ENCODE measurements at regions not wholly inside any gene's neighbourhood (a gene's known extent, or its start where the extent isn't known, plus 50 kb on each side); places are given as distances from the start of the nearest gene placed in this dataset.

DNA sequence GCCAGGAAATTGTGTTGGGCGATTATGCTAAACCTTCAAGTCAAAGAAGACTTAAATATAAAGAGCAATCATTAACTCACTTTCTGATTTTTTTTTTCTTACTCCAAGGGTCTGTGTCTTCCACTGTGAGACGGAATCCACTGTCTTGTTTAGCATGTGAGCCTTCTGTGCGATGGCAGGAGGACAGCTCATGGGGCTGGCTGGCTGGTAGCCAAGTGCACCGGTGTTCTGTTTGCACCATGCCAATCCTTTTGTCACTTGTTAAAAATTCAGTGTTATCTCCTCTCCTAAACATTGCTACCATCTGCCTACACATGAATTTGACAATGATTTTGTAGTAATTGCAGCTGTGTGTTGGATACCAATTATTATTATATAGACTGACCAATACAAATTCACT is 1056.3 kb upstream of the IGFBP7 start:
- DNase-seq = no peak
- TF ChIP-seq POLR2AphosphoS5 (IDR thresholded peaks at IDR 0.05) = no peak
- no peak for TF ChIP-seq POLR2A (IDR thresholded peaks at IDR 0.05)
- TF ChIP-seq, protein P1, sequence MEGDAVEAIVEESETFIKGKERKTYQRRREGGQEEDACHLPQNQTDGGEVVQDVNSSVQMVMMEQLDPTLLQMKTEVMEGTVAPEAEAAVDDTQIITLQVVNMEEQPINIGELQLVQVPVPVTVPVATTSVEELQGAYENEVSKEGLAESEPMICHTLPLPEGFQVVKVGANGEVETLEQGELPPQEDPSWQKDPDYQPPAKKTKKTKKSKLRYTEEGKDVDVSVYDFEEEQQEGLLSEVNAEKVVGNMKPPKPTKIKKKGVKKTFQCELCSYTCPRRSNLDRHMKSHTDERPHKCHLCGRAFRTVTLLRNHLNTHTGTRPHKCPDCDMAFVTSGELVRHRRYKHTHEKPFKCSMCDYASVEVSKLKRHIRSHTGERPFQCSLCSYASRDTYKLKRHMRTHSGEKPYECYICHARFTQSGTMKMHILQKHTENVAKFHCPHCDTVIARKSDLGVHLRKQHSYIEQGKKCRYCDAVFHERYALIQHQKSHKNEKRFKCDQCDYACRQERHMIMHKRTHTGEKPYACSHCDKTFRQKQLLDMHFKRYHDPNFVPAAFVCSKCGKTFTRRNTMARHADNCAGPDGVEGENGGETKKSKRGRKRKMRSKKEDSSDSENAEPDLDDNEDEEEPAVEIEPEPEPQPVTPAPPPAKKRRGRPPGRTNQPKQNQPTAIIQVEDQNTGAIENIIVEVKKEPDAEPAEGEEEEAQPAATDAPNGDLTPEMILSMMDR (IDR thresholded peaks at IDR 0.05 in 8 of 11, conservative IDR thresholded peaks at IDR 0.05 in 3 of 11) = no peak
- Histone ChIP-seq H3K36me3 (no peaks in the 10 kb centered on the region), H3K27me3 (replicated peaks in 1 of 7) (no peaks in the 10 kb centered on the region), H3K9me3 (peaks cover 0 to 5% (median 0%) of the 10 kb centered on the region in 8 donors), H3K27ac (no peak overlapping the region), H3K4me1 (no peaks in the 10 kb centered on the region), H3K4me3 (no peak overlapping the region)
- intact Hi-C loops (cut with DNase I; ENCODE audit: low total_unique reads) = no loop called here
- 67 to 81% (median 72%) methylated on average over 4 of the region's 4 CpGs for WGBS, 5 donors

DNA sequence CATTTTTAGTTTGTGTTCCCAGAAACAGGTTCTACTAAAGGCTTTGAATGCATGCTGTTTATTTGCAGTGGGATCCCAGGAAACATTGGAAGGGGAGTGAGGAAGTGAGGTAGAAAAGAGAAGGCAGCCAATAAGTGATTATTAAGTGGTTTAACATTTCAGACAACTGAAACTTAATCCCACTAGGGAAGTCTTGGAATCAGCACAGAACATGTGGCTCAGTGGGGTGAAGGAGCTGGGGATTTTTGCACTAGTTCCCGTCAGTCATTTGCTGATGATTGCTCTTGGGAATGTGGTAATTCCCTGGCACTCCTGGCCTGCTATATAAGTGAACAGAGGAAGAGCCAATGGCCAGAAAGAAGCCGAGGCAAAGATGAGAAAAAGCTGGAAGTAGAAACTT is 1053.0 kb upstream of the IGFBP7 start:
- intact Hi-C loops (cut with DNase I; ENCODE audit: low total_unique reads) = no loop called here
- TF ChIP-seq POLR2A (IDR thresholded peaks at IDR 0.05) = no peak
- TF ChIP-seq, protein P1 (IDR thresholded peaks at IDR 0.05 in 8 of 11, conservative IDR thresholded peaks at IDR 0.05 in 3 of 11) = no peak
- TF ChIP-seq POLR2AphosphoS5 (IDR thresholded peaks at IDR 0.05) = no peak
- Histone ChIP-seq H3K27me3 (replicated peaks in 1 of 7) (no peaks in the 10 kb centered on the region), H3K27ac (no peak overlapping the region), H3K36me3 (no peaks in the 10 kb centered on the region), H3K9me3 (peaks cover 0 to 6% (median 0%) of the 10 kb centered on the region in 8 donors), H3K4me1 (no peaks in the 10 kb centered on the region), H3K4me3 (no peak overlapping the region)
- 46 to 68% (median 55%) methylated on average over 2 of the region's 2 CpGs for WGBS, 5 donors
- no peak for DNase-seq

DNA sequence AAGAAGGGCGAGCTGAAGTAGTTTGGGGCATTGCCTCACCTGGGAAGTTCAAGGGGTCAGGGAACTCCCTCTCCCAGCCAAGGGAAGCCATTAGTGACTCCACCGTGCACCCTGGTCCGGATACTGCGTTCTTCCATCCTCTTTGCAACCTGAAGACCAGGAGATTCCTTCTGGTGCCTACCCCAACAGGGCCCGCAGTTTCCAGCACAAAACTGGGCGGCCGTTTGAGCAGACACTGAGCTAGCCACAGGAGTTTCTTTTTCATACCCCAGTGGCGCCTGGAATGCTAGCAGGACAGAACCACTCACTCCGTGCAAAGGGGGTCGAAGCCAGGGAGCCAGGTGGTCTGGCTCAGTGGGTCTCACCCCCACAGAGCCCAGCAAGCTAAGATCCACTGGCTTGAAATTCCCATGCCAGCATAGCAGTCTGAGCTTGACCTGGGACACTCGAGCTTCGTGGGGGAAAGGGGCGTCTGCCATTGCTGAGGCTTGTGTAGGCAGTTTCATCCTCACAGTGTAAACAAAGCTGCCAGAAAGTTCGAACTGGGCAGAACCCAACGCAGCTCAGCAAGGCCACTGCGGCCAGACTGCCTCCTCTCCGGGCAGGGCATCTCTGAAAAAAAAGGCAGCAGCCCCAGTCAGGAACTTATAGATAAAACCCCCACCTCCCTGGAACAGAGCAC is 1039.4 kb upstream of the IGFBP7 start:
- Histone ChIP-seq H3K36me3 (no peaks in the 10 kb centered on the region), H3K9me3 (peaks cover 0 to 14% (median 8%) of the 10 kb centered on the region in 8 donors), H3K4me3 (no peak overlapping the region), H3K4me1 (no peaks in the 10 kb centered on the region), H3K27ac (no peak overlapping the region), H3K27me3 (replicated peaks in 1 of 7) (no peaks in the 10 kb centered on the region)
- DNase-seq = peak; percentile 36
- intact Hi-C loops (cut with DNase I; ENCODE audit: low total_unique reads) = no loop called here
- TF ChIP-seq, protein P1 (IDR thresholded peaks at IDR 0.05 in 8 of 11, conservative IDR thresholded peaks at IDR 0.05 in 3 of 11) = no peak
- no peak for TF ChIP-seq POLR2AphosphoS5 (IDR thresholded peaks at IDR 0.05)
- TF ChIP-seq POLR2A (IDR thresholded peaks at IDR 0.05) = no peak
- WGBS, 5 donors = 83 to 93% (median 87%) methylated on average over 15 to 17 of the region's 17 CpGs

DNA sequence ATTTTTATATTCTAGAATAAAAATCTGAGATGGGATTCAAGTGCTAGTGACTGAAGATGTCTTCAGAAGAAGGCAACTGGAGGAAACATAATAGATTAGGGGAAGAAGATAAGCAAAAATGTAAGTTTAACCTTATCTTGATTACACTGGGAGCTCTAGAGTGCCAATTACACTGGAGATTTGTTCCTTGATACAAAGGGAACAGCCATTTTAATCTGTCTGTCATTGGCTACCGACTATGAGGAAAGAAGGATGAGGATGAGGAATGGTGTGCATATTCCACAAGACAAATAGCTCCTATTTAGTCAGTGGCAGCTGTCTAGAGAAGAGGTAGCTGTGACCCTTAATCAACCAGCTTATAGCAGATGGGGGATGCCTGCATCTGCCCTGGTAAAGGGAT is 1034.5 kb upstream of the IGFBP7 start:
- H3K9me3 ChIP-seq = peaks cover 0 to 13% (median 2%) of the 10 kb centered on the region in 8 donors
- 56 to 76% (median 61%) methylated on average over 1 of the region's 1 CpG for WGBS, 5 donors
- no peaks in the 10 kb centered on the region for H3K4me1 ChIP-seq
- no peak overlapping the region for H3K4me3 ChIP-seq
- no peak for DNase-seq
- TF ChIP-seq POLR2A (IDR thresholded peaks at IDR 0.05) = no peak
- no peak for TF ChIP-seq POLR2AphosphoS5 (IDR thresholded peaks at IDR 0.05)
- TF ChIP-seq, protein P1 (IDR thresholded peaks at IDR 0.05 in 8 of 11, conservative IDR thresholded peaks at IDR 0.05 in 3 of 11) = no peak
- H3K27me3 ChIP-seq (replicated peaks in 1 of 7) = no peaks in the 10 kb centered on the region
- intact Hi-C loops (cut with DNase I; ENCODE audit: low total_unique reads) = no loop called here
- H3K36me3 ChIP-seq = no peaks in the 10 kb centered on the region
- no peak overlapping the region for H3K27ac ChIP-seq

Data from spleen (tissue), 11 donors.